Karpas-422 (cell line): ENCODE measurements at regions not wholly inside any gene's neighbourhood (a gene's known extent, or its start where the extent isn't known, plus 50 kb on each side); places are given as distances from the start of the nearest gene placed in this dataset.
"Not testable (repeated sequence)": the region's sequence is repeated elsewhere in the genome, so short reads cannot be mapped to it uniquely, and the experiment has no call there.

Source experiments
- DNase-seq: peaks from one replicate; pipeline ENCODE4 v3.0.0-alpha.2; 2015
- H2AFZ ChIP-seq: fragments of 200-600 bp; sonication (generic); 2 replicates; pipeline ENCODE4 v1.6.1; 2014; ENCODE audit warnings: antibody characterized with exemption, low read length, mixed read lengths
- H3K27ac ChIP-seq: fragments of 200-600 bp; sonication (generic); 2 replicates; pipeline ENCODE4 v1.5.1; 2014; ENCODE audit warnings: mild to moderate bottlenecking, low read length, moderate library complexity
- H3K27me3 ChIP-seq: fragments of 200-600 bp; sonication (generic); 2 replicates; pipeline ENCODE4 v1.6.1; 2014; ENCODE audit warnings: low read length, mixed read lengths
- H3K36me3 ChIP-seq: fragments of 200-600 bp; sonication (generic); 2 replicates; pipeline ENCODE4 v1.6.1; 2014; ENCODE audit warnings: low read length, mixed read lengths; ENCODE audit not compliant: insufficient read depth
- H3K4me1 ChIP-seq: fragments of 200-600 bp; sonication (generic); 2 replicates; pipeline ENCODE4 v1.6.1; 2014; ENCODE audit warnings: mild to moderate bottlenecking, low read length, mixed read lengths
- H3K4me2 ChIP-seq: fragments of 200-600 bp; sonication (generic); 2 replicates; pipeline ENCODE4 v1.6.1; 2014; ENCODE audit warnings: low read length, low read depth, mild to moderate bottlenecking; ENCODE audit not compliant: poor library complexity, severe bottlenecking
- H3K4me3 ChIP-seq: fragments of 200-600 bp; sonication (generic); 2 replicates; pipeline ENCODE4 v1.5.1; 2014; ENCODE audit warnings: mild to moderate bottlenecking, antibody characterized with exemption, low read length, mixed read lengths
- H3K79me2 ChIP-seq: fragments of 200-600 bp; sonication (generic); 2 replicates; pipeline ENCODE4 v1.6.1; 2014; ENCODE audit warnings: mild to moderate bottlenecking, low read length, mixed read lengths
- H3K9ac ChIP-seq: fragments of 200-600 bp; sonication (generic); 2 replicates; pipeline ENCODE4 v1.6.0; 2014; ENCODE audit warnings: low read length
- H3K9me2 ChIP-seq: fragments of 200-600 bp; sonication (generic), shearing (Covaris generic); replicated peaks from 2 replicates; pipeline ENCODE4 v1.6.0; 2014; ENCODE audit warnings: mild to moderate bottlenecking, low read length, moderate library complexity; ENCODE audit not compliant: insufficient read depth
- H3K9me3 ChIP-seq: fragments of 300-700, 200-600 bp; sonication (generic); 2 replicates; pipeline ENCODE4 v1.6.1; 2014; ENCODE audit warnings: low read length, mixed read lengths
- H4K20me1 ChIP-seq: fragments of 200-600 bp; sonication (generic); 2 replicates; pipeline ENCODE4 v1.6.1; 2014; ENCODE audit warnings: mild to moderate bottlenecking, antibody characterized with exemption, low read length, low read depth; ENCODE audit not compliant: insufficient read depth

DNA sequence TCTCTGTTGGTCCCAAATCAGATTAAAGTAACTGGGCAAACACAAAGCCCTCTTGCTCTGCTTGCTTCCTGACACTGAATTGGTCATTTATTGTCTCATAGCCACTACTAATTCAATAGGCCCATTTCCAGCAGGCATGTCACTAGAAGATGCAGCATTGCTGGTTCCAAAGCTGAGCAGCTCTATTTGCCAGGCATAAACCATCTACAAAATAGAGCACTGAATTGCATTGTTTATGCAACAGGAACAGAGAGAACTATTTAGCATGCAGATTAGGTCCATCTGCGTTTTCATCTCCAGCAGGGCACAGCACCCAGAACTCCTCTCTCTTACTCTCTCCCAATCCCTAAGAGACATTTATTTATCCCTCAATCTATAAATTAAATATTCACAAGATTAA, 227.6 kb downstream of the SUCLG1 start:
- DNase-seq, result no peak
- H3K79me2 ChIP-seq, result no peaks in the 10 kb centered on the region
- no peaks in the 10 kb centered on the region for H4K20me1 ChIP-seq
- no peaks in the 10 kb centered on the region for H3K36me3 ChIP-seq
- H3K4me3 ChIP-seq, result no peak overlapping the region
- H3K9ac ChIP-seq, result no peak overlapping the region
- H3K4me2 ChIP-seq, result no peak overlapping the region
- H3K9me2 ChIP-seq, result no peaks in the 10 kb centered on the region
- H3K4me1 ChIP-seq, result no peaks in the 10 kb centered on the region
- H2AFZ ChIP-seq, result no peak overlapping the region
- no peaks in the 10 kb centered on the region for H3K27me3 ChIP-seq
- H3K9me3 ChIP-seq, result no peaks in the 10 kb centered on the region
- no peak overlapping the region for H3K27ac ChIP-seq

DNA sequence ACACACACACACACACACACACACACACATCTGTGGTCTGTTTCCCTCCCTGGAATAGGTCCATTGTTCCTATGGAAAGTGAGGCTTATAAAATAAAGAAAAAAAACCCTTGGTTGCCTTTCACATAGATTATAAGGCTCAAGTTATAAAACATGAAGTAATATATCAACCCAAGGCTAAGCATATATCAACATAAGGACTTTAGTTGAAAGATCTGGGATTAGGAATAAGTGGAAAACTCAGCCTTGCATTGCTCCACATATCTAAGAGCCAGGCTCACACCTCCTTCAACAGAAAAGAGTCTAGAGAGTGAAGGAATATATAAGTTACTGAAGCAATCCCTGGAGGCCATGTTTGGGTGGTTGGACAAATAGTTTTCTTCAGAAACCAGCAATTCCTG, 235.0 kb downstream of the SUCLG1 start:
- H3K79me2 ChIP-seq, result no peaks in the 10 kb centered on the region
- DNase-seq, result no peak
- peaks cover 4% of the 10 kb centered on the region; the same call in 1 of the 2 replicates for H3K9me2 ChIP-seq
- H3K9ac ChIP-seq, result no peak overlapping the region
- no peaks in the 10 kb centered on the region for H3K36me3 ChIP-seq
- no peaks in the 10 kb centered on the region for H4K20me1 ChIP-seq
- no peak overlapping the region for H3K4me2 ChIP-seq
- H3K27me3 ChIP-seq, result no peaks in the 10 kb centered on the region
- H3K4me1 ChIP-seq, result no peaks in the 10 kb centered on the region
- H3K4me3 ChIP-seq, result no peak overlapping the region
- H3K9me3 ChIP-seq, result no peaks in the 10 kb centered on the region
- no peak overlapping the region for H3K27ac ChIP-seq
- H2AFZ ChIP-seq, result no peak overlapping the region

DNA sequence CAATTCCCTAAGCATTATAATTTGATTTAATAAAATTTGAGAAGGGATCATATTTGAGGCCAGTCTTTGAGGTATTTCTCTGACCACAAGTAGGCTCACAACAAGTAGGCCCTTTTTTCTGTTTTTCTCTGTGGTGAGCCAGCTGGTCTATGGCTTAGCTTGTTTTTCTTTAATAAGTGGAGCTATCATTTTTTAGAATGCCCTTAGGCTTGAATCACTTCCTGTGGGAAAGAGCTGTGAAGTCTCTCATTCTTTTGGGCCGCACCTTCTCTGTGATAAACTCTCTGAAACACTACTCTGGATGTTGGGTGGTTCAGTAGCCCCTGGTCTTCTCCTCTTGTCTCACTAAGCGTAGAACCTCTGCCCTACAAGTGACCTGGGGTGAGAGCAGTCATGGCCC, 235.9 kb downstream of the SUCLG1 start:
- no peak overlapping the region for H3K9ac ChIP-seq
- no peaks in the 10 kb centered on the region for H3K4me1 ChIP-seq
- H3K4me3 ChIP-seq, result no peak overlapping the region
- no peaks in the 10 kb centered on the region for H3K27me3 ChIP-seq
- no peaks in the 10 kb centered on the region for H3K79me2 ChIP-seq
- H3K4me2 ChIP-seq, result no peak overlapping the region
- DNase-seq, result no peak
- H3K9me2 ChIP-seq, result peaks cover 4% of the 10 kb centered on the region; the same call in 1 of the 2 replicates
- no peak overlapping the region for H3K27ac ChIP-seq
- no peaks in the 10 kb centered on the region for H4K20me1 ChIP-seq
- no peaks in the 10 kb centered on the region for H3K36me3 ChIP-seq
- H3K9me3 ChIP-seq, result no peaks in the 10 kb centered on the region
- H2AFZ ChIP-seq, result no peak overlapping the region

DNA sequence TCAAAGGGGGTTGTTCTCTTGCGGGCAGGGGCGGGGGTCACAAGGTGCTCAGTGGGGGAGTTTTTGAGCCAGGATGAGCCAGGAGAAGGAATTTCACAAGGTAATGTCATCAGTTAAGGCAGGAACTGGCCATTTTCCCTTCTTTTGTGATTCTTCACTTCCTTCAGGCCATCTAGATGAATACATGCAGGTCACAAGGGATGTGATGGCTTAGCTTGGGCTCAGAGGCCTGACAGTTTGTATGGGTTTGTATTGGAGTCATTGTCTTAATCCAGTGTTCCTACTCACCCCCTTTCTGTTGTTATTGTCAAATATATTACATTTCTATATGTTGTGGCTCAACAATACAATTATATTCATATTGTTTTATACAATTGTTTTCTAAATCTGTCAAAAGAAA, 238.0 kb downstream of the SUCLG1 start:
- H3K4me2 ChIP-seq, DNase-seq, H2AFZ ChIP-seq, H3K4me1 ChIP-seq, H3K27ac ChIP-seq, H3K27me3 ChIP-seq, H3K79me2 ChIP-seq, H4K20me1 ChIP-seq, H3K9me3 ChIP-seq, H3K9ac ChIP-seq, H3K36me3 ChIP-seq, H3K4me3 ChIP-seq, H3K9me2 ChIP-seq: not testable (repeated sequence)

DNA sequence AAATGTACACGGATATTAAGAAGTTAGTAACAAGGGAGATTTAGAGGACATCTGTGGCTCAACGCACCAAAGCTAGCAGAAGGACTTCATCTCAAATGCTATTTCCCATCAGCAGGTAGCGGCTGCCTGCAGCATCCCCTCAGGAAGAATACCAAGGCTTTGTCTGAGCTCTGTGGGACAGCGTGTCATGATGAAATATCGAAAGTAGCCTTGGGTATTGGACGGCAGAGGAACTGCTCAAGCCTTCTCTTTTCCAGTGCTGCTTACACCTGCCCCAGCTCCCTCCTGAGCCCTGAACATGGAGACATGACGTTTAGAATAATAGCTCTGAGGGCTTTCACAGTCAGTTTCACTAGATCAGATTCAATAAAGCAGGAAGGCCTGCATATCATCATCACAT, 241.6 kb downstream of the SUCLG1 start:
- H2AFZ ChIP-seq, result no peak overlapping the region
- no peak overlapping the region for H3K4me2 ChIP-seq

DNA sequence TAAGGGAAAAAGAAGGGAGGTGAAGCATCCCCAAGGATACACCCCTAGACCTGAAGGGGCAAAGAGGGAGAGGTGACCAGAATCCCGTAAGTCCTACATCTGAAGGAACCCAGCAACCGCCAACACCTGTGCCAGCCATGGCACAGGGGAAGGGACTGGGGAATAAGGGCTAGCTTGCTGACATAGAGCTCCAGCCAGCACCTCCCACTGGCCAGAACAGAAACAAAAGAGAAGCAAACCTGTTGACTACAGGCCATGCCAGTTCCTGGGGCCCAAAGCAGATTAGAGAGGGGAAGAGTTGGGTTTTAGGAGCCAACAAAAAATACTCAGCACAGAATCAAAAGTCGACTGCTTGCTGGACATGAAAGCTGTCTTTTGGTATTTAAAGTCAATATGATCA, 244.6 kb downstream of the SUCLG1 start:
- H3K36me3 ChIP-seq, result no peaks in the 10 kb centered on the region
- H3K9me2 ChIP-seq, result no peaks in the 10 kb centered on the region
- peak; percentile 40 for DNase-seq
- no peaks in the 10 kb centered on the region for H3K27me3 ChIP-seq
- H3K9me3 ChIP-seq, result no peaks in the 10 kb centered on the region
- H2AFZ ChIP-seq, result no peak overlapping the region
- no peak overlapping the region for H3K9ac ChIP-seq
- H3K27ac ChIP-seq, result no peak overlapping the region
- H4K20me1 ChIP-seq, result no peaks in the 10 kb centered on the region
- H3K4me1 ChIP-seq, result peaks cover 5% of the 10 kb centered on the region
- H3K4me3 ChIP-seq, result no peak overlapping the region
- H3K4me2 ChIP-seq, result no peak overlapping the region
- no peaks in the 10 kb centered on the region for H3K79me2 ChIP-seq

More for the DNA sequence above, 241.6 kb downstream of the SUCLG1 start:
- no peak overlapping the region for H3K4me3 ChIP-seq
- H3K9ac ChIP-seq, result no peak overlapping the region
- DNase-seq, result peak; percentile 22
- H4K20me1 ChIP-seq, result no peaks in the 10 kb centered on the region
- no peaks in the 10 kb centered on the region for H3K79me2 ChIP-seq
- no peaks in the 10 kb centered on the region for H3K27me3 ChIP-seq
- H3K9me2 ChIP-seq, result no peaks in the 10 kb centered on the region
- H3K36me3 ChIP-seq, result no peaks in the 10 kb centered on the region
- peaks cover 5% of the 10 kb centered on the region for H3K4me1 ChIP-seq
- no peaks in the 10 kb centered on the region for H3K9me3 ChIP-seq
- no peak overlapping the region for H3K27ac ChIP-seq

DNA sequence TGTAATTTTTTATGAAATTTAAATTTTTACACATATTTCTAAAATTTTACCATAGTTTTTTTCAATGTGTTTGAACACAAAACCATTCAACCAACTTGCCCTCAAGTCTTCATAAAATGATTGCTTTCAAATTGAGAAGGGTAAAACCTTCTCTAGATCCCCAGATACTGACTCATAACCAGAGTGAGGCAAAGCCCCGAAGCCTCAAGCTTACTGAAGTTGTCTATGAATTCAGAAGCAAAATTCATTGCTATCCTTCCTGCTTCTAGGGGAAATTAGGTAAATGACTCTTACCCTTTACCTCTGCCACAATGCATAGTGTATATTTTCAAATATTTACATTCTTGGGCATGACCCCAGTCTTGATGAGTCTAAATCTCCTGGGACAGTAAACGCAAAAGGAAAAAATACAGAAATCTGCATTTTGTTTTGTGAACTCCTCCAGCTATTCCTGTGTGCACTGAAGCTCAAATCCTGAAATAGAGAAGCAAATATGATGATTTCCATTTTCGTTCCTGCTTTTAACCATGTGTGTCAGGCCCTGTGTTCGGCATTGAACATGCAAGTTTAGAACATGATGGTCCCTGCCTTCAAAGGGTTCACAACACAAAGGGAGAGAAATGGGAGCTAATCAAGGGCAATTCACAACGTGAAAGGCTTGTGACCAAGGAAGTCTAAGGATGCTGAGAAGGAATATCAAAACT, 246.3 kb downstream of the SUCLG1 start:
- Histone ChIP-seq H3K27me3 (no peaks in the 10 kb centered on the region), H3K4me3 (no peak overlapping the region), H3K9me2 (no peaks in the 10 kb centered on the region), H4K20me1 (no peaks in the 10 kb centered on the region), H3K9ac (no peak overlapping the region), H3K4me1 (peaks cover 5% of the 10 kb centered on the region), H3K27ac (no peak overlapping the region), H3K4me2 (no peak overlapping the region), H3K9me3 (no peaks in the 10 kb centered on the region), H3K79me2 (no peaks in the 10 kb centered on the region), H2AFZ (no peak overlapping the region), H3K36me3 (no peaks in the 10 kb centered on the region)
- no peak for DNase-seq

DNA sequence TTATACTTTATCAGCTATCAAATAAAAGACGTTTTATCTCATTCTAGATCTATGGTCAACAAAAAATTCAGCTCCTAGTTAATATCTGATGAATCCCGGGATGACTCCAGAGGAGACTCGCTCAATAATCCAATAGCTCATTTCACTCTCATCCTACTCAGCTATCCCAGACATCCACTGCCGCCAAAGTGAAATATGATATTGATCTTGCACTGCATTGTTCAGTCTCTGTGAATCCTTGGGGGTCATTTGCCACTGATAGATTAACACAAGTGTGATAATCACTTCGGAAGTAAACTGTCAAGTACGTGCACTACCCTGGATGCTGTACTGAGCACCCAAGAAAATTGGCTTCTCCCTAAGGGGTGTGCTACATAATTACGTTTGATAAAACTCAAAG, 249.1 kb downstream of the SUCLG1 start:
- no peaks in the 10 kb centered on the region for H4K20me1 ChIP-seq
- H3K79me2 ChIP-seq, result no peaks in the 10 kb centered on the region
- no peak for DNase-seq
- H3K4me3 ChIP-seq, result no peak overlapping the region
- H2AFZ ChIP-seq, result no peak overlapping the region
- no peak overlapping the region for H3K9ac ChIP-seq
- H3K9me3 ChIP-seq, result no peaks in the 10 kb centered on the region
- H3K9me2 ChIP-seq, result no peaks in the 10 kb centered on the region
- H3K4me2 ChIP-seq, result no peak overlapping the region
- H3K4me1 ChIP-seq, result peaks cover 5% of the 10 kb centered on the region
- no peaks in the 10 kb centered on the region for H3K27me3 ChIP-seq
- no peaks in the 10 kb centered on the region for H3K36me3 ChIP-seq
- no peak overlapping the region for H3K27ac ChIP-seq
